T follicular helper cell (primary cell): ENCODE measurements at regions not wholly inside any gene's neighbourhood (a gene's known extent, or its start where the extent isn't known, plus 50 kb on each side); places are given as distances from the start of the nearest gene placed in this dataset.
"Not testable (repeated sequence)": the region's sequence is repeated elsewhere in the genome, so short reads cannot be mapped to it uniquely, and the experiment has no call there.

Experiments used
- DNase-seq: peaks from one replicate; pipeline ENCODE4 v3.0.0-alpha.2; 2020; ENCODE audit warnings: low read depth

- DNase-seq: not testable (repeated sequence)
Observed at GRCh38 chr17:72472853-72473390, 352.1 kb downstream of the SOX9 start.

DNA sequence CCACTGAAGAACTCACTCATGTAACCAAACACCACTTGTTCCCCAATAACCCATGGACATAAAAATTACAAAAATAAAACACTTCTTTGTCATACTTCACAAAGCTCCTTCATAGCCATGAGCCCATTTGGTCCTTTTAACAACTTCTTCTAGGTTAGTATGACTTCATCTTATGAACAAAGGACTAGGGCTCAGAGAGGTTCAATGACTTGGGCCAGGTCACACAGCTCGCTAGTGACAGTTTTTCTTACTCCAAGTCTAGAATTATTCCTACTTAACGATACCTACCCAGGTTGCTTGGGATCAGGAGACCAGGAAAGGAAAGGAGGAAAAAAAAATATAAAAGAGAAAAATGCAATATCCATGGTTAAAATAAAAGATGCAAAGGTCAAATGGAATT lies 353.4 kb downstream of the SOX9 start:
- DNase-seq: no peak

- DNase-seq: no peak
Observed at GRCh38 chr17:72474719-72475477, 354.1 kb downstream of the SOX9 start.

DNA sequence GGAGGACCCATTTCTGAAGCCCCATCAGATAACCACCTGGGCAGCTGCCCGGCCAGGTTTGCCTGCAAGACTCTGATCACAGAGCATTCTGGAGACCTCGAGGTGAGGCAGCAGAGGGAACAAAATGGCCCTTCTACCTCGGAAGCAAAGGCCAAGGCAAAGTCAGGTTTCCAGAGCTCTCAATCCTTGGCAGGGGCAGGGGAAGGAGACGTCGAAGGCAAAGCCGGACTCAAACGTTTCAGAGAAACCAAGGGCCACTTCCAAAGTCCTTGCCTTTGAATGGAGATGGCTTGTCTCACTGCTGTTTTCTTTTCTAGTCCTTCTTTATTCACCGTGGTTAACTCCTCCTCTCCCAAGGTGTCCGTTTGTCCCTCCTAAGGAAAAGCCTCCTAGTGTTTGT lies 355.3 kb downstream of the SOX9 start:
- DNase-seq: no peak

DNA sequence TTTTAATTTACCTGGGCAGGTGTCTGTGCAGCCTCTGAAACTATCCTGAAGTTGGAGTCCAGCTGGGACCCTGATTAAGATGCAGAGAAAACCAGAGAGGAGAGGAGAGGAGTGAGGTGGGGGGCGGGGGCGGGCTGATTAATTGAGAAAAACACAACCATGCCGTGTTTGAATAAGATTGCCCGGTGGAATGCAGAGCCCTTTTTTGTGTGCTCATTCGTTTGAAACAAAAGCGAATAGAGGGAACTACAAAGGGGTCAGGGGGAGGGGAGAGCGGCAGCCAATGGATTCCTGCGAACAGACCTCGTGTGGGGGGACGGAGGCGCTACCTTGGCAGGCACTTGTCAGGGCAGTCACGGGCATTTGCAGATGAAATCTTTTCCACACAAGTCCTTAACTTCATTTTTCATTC lies 355.8 kb downstream of the SOX9 start:
- DNase-seq: no peak

DNA sequence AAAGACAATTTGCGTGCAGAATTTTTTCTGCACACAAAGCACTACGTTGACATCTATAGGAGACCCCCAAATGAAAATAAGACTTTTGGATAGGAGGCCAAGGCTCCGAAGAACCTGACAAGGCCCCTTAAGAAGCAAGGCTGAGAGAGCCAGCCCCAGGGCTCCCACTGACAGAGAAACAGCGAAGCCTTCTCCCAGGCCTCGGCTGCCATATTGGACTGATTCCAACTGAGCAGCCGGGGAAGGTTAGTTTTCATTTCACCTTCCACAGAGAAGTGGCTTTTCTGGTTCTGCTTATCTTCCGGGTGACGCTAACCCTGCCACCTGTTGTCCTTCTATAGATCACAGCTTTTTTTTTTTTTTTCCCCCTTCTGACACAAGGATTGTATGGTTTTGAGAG lies 356.7 kb downstream of the SOX9 start:
- no peak for DNase-seq

DNA sequence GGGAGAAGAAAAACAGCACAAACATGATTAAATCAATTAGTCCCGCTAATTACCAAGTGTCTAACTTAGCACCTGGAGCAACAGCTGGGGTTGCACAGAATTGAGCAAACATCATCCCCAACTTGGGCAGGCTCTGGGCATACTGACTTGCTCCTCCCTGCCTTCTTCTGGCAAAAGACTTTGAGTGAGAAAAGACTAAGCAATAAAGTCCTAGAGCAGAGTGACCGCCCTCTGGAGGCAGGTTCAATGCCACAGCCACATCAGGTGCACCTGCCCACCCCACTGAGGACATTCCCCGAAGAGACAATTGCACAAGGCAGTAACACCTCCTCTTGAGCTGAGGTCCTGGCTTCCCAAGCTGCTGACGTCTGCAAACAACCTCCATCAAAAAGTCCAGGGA lies 358.3 kb downstream of the SOX9 start:
- no peak for DNase-seq

DNA sequence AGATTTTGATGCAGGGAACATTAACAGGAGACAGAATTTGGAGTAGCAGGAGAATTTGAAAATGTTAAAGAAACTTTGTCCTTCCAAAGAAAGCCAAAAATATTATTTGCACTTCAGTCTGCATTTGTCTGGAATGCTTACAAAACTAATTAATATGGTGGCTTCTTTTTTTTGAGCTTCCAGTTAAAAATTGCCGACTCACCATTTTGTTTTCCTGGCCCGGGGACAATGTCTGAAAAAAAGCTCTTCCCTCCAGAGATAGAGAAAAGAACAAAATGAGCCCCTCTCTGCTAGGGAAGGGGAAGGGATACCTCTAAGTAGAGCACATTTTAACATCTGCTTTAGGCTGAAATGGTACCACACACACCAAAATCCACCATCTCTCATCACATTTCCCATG lies 360.8 kb downstream of the SOX9 start:
- no peak for DNase-seq

DNA sequence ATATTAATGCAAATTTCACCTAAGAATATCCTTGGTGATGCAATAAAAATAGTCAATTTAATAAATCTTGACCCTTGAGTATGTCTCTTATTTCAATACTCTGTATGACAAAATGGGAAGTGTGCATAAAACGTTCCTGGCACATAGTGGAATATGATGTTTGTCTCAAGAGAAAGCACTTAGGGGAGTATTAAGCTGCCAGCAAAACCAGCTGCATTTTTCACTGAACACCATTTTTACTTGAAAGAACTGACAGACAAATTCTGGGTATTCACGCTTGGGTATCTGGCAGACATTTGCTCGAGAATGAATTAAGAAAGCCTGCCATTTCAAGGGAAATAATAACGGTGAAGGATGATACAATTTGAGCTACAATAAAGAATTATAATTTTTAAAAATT lies 364.8 kb downstream of the SOX9 start:
- DNase-seq: no peak

GRCh38 chr17:72486806-72487205 lies 366.0 kb downstream of the SOX9 start:
- no peak for DNase-seq

DNA sequence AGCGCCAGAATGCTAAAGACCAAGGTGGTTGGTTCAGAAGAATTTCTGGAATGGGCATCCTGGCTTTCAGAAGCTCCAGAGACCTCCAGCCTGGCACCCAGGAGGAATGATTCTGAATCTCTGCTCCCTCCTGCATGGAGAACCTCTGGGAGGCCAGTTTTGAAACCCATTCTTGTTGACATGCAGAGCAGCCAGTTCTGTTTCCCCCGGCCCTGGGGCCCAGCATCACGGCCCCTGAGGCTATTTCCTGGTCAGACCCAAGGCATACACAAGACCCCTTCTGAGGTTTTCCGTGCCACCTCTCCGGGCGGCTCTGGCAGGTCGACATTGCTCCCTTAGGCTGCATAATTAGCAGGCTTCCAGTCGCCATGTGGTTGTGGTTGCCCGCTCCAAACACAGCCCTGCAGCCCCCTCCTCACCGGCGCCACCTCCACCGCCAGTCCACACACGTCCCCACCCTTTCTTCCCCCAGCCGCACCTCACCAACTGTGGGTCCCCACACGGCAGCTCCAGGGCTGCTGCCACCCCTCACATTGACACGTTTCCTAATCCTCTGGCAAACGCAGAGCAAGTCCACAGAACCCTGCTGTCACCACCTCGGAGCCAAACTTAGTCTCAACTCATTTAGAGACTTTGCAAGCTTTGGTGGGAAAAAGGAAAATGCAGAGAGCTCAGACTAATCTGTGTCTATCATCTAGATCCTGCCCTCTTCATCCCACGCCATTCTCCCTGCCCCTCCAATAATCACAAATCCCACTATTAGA lies 367.1 kb downstream of the SOX9 start:
- no peak for DNase-seq

DNA sequence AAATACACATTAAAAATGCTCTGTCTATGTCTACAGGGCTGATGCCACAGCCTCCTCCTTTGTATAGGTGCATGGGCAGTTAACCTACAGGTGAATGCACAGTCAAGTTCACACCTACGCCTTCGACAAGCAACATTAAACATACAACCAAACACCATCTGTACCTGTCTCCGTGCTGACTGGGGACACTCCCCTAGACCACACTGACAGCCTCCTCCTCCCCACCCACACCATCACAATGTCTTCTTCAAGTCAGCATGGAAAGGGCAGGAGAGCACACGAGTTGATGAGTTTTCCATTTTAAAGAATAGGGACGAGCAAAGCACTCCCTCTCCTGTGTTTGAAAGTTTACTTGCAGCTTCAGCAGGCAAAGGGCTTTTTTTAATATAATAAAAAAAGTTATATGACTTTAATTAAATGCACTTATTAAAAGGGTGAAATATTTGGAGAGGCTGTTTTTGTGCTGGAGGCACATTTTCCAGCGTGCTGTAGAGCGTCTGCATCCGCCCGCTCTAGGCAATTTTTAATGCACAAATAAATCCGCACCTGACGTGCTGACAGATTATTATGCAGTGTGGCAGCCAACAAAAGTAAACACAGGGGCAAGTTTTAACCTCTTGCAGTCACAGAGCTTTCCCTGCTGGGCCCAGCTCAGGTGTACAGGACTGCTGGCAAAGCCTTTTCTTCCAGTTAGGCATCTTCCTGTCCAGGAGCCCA lies 367.9 kb downstream of the SOX9 start:
- no peak for DNase-seq

DNA sequence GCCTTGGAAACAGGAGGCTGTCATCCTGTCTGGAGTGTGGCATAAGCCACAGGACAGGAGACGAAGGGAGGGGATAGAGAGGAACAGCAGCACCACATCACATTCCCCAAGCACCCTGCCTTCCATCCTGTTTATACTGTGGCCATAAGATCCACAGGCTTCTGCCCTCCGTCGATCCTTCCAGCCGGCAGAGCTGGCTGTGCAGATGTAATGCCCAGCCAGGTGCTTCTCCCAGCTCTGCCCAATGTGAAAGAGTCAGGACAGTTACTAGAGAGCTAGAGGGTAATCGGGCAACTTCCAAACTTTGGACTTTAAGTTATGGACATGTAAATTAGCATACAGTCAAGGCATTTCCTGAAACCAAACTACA lies 368.4 kb downstream of the SOX9 start:
- DNase-seq: no peak

DNA sequence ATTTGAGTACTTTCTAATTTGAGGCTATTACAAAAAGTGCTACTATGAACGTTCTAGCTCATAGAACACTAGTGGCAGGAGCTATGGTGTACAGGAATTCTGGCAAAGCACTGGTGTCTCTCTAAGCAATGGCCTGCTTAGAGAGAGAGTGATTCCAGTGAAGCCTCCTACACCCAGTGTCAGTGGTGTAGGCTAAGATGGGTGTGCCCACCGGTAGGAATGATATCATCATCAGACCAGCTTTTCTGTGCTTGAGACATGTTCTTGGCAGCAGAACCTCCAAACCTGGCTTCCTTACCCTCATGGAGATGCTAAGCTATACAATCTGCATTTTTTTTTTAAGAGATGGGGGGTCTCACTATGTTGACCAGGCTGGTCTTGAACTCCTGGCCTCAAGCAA lies 370.3 kb downstream of the SOX9 start:
- DNase-seq: no peak

DNA sequence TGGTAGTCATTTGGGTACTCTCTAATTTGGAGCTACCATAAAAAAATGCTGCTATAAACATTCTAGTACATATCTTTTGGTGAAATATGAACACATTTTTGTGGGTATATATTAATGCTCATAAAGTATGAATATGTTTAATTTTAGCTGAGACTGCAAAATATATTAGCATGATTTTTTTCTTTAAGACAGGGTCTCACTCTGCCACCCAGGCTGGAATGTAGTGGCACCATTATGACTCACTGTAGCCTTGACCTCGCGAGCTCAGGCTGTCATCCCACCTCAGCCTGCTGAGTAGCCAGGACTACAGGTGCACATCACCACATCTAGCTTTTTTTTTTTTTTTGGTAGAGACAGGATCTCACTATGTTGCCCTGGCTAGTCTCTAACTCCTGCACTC lies 371.7 kb downstream of the SOX9 start:
- no peak for DNase-seq

GRCh38 chr17:72492941-72493340 lies 372.1 kb downstream of the SOX9 start:
- no peak for DNase-seq

DNA sequence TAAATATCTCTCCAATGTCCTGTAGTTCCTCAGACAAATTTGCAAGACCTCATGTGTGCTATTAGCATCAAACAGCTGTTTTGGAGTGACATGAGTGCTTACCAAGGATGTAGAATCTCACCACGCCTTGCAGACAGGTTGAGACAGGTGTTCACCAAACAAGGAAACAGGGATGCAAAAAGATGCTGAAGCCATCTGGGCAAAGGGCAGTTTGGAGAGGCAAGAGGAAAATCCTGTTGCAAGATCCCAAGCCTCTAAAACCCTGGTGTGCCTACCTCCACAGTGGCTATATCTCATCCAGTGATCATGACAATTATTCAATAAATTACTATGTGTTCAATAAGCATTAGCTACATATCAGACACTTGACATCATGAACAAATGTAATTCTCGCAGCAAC lies 373.7 kb downstream of the SOX9 start:
- no peak for DNase-seq

DNA sequence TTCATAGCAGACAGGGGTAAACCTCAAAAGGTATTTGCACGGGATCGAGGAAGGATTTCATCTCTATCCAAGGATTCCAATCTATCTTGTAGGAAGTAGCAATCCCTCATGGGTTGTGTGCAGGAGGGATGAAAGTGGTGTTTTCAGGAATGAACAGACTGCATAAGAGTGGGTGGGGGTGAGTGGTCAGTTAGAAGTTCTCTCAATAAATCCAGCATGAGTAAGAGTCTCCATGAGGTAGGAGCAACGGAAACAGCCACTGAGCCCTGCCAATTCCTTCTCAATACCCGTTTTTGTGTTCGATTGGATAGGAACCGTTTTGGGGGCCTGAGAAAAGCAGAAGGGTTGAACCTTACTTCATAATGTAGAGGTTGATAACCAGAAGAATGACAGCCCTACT lies 375.6 kb downstream of the SOX9 start:
- DNase-seq: no peak

GRCh38 chr17:72497915-72498314 lies 377.1 kb downstream of the SOX9 start:
- DNase-seq: no peak

DNA sequence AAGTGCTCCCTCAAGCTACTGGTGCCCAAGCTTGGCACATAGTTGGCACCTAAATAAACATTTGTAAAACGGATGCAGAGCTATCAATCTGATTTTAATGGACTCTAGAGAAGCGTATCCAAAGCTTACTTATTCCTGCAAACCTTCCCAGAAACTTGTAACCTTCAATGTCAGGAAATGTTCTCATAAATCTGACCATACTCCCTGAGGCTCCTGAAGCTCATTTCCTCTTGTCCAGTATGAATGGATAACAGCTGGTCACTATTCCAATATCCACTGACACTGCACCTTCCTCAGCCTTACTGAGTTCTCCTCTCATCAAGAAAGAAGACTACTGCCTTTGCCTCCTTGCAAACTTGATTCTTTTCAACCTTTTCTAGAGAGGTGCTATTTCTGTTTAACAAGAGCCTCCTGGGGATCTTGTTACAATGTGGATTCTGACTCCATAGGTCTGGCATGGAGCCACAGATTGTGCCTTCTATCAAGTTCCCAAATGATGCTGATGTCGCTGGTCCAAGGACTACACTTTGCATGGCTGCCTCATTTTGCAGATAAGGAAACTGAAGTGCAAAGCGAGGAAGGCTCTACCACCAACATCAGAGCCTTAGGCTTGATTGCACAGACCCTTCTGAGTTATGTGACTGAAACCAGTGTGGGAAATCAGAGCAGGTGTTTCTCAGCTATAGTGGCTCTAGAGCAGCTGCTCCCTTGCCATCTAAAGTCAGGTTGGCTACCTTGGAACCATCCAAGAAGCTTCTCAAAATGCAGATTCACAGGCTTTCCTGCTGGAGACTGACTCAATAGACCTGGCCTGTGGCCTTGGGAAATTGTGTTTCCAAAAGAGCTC lies 377.8 kb downstream of the SOX9 start:
- no peak for DNase-seq

DNA sequence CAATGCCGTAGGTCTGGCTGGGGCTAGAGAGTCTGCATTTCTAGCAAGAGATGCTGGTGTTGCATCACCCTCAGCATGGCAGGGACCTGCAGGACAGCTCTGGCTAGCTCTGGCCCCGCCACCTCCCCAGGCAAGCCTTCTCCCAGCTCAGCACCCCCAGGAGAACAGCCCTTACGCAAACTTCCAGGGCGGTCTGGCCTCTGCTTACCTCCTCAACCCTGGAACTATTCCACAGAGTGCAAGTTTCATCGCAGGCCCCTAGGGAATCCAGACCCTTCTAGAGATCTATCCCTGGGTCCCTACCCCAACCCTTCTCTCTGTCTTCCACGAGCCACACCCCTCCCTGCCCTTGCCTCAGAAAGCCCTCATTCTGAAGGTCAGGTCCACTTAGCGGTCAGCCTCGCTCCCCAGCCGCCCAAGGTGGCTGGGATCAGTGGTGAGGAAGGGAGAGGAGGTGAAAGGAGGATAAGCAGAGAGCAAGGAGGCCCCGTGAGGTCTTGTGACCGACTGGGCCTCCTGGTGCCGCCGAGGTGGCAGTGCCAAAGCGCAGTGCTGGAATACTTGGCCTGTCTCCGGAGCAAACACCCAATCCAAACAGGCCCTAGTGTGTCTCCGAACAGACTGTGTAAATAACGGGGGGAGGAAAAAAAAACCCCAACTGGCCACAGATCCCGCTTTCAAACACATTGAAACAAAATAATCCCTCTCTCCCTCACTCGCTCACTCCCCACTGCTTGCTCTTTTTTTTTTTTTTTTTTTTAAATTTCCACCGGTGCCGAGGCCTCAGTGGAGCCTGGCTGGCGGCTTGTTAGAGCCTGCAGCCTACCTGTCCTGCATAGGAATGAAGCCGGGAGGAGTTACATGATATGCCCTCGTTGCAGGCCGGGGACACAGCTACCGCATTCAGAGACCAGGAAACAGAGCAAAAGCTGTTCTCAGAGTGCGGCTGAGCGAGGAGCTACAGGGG lies 380.9 kb downstream of the SOX9 start:
- DNase-seq: no peak
